GM18502 (cell line): ENCODE measurements at regions not wholly inside any gene's neighbourhood (a gene's known extent, or its start where the extent isn't known, plus 50 kb on each side); places are given as distances from the start of the nearest gene placed in this dataset.

Source experiments
- ATAC-seq: cut with Tn5 transposase; IDR thresholded peaks from one replicate; pipeline ENCODE4 v1.9.1; 2021; ENCODE audit warnings: mild to moderate bottlenecking; ENCODE audit not compliant: unreplicated experiment, poor library complexity

DNA sequence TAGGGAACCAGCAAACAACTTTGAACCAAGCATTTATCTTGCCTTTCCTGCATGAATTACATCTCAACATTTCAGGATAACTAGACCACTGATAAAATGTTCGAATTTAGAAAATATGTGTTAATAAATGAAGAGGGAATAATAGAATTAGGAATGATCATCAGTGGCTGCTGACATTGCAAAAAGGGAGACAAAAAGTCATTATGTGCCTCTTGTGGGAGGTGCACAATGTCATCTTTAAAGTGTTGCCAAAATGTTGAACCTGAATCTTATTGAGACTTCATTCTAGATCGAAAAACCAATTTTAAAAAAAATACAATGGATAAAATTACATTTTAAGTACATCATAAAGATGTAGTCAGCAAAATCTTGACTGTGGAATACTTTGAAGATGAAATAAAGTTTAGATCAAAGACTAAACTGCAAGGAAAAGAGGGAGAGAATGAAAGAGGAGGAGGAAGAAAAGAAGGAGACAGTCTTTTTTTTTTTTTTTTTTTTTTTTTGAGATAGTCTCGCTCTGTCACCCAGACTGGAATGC, 299.3 kb downstream of the FBXW7 start:
- ATAC-seq = no peak

DNA sequence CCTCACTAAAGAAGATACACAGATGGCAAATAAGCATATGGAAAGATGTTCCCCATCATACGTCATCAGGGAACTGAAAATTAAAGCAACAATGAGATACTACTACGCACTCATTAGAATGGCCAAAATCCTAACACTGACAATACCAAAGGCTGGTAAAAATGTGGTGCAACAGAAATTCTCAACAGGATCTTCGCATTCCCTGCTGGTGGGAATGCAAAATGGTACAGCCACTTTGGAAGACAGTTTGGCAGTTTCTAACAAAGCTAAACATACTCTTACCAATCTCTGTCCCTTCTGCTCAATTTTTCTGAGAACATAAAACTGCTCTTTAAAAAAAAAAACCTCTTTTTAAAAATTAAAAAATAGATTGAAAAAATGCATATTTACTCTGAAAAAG, 300.2 kb downstream of the FBXW7 start:
- ATAC-seq = no peak

DNA sequence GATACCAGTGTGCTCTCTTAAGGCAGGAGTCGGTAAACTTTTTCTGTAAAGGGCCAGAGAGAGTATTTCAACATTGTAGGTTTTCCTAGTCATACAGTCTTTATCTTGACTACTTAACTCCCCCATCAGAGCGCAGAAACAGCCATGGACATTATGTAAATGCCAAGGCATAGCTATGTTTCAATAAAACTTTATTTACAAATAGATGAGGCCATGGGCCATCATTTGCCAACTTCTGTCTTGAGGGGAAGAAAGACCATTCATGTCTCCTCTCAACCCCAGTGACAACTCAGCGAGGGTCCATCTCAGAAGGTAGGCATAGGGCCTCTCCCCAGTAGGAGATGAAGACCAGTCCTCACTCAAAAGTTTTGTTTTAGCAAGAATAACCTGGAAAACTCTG, 301.3 kb downstream of the FBXW7 start:
- ATAC-seq = no peak

DNA sequence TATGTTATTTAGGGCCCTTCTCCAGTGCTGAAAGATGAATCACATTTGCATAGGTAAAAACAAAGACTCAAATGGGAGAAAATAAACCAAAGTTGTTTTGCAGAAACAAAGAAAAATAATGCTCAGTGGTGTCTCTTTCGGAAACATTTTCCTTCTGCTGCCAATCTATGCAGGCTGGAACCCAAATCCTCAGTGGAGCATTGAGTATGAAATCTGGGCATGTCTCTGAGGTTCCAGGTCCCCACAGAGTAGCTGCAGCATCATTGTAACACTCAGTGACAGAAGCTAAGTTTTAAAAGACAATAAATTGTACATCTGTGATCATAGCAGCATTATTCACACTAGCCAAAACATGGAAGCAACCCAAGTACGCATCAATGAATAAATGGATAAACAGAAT, 303.6 kb downstream of the FBXW7 start:
- ATAC-seq = no peak

DNA sequence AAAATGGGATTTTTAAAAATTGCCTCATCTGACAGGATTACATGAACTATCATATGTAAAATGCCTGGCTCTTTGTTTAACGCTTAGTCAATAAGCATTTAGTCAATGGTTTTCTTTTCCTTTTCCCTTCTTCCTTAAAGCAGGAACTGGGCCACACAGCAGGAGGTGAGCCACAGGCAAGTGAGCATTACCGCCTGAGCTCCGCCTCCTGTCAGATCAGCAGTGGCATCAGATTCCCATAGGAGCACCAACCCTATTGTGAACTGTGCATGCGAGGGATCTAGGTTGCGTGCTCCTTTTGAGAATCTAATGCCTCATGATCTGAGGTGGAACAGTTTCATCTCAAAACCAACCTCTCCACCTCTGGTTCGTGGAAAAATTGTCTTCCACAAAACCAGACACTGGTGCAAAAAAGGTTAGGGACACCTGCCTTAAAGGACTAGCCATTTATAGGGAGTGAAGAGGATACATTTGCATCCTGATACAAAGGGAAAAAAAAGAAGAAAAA, 306.1 kb downstream of the FBXW7 start:
- no peak for ATAC-seq

DNA sequence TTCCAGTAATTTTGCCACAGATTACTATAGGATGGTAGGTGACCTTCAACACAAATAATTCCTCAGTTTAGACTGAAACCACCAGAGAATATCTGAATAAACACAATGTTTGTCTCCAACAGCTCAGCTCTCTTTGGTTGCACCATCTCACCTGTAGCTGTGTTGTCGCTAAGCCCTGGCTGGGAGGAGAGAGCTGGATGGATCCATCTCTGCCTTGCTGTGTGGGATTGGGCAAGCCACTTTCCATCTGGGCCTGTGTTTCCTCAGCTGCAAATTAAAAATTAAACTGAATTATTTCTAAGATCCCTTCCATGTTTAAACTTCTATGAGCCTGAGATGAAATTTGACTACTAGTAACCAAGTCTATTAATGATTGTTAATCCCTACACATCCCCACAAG, 310.2 kb downstream of the FBXW7 start:
- ATAC-seq = no peak

DNA sequence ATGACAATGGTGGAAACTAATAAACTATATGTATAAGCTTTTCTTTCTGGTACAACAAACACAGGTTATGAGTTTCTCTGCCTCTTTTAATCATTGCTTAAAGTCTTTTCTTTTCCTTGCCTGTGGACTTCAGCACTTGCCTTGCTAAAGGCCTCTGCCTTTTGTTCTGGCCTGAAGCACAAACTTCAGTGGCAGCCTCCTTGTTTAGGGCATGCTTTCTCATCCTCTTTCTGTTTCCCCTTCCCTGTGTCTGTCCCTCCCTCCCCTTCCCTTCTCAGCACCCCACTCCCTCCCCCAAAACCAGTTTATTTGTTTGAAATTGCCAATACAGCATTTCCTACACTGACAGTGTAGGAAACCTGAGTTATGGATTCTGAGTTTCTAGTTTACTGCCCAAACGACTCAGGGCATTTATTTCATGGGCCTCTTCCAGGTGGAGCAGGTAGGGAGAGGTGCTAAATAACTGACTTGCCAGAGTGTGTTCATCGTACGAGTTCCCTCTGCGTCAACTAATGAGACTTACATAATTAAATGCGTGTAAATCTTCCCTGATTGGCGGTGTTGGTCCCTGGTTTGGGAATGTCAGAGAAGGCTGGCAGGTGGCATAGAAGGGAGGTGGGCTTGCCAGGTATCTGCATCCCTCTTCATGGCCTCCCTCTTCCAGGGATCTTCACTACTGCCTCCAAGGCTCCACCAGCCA, 311.0 kb downstream of the FBXW7 start:
- no peak for ATAC-seq

DNA sequence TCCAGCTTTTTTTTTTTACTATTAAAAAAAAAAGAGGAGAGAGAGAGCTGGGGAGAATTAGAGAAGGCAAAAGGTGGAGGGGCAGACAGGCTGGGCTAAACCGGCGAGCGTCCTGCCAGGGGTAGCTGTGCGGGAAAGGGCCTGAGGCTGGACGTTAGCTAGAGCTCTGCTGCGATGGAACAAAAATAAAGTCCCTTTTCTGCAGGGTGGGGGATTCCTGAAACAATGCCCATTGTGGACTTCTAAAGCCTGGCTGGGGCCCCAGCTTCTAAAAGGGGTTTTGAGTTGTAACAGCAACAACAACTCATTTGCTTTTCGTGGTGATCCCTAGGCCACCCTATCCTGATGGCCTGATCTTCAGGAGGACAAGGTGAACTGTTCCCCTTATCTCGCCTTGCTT, 311.7 kb downstream of the FBXW7 start:
- no peak for ATAC-seq

DNA sequence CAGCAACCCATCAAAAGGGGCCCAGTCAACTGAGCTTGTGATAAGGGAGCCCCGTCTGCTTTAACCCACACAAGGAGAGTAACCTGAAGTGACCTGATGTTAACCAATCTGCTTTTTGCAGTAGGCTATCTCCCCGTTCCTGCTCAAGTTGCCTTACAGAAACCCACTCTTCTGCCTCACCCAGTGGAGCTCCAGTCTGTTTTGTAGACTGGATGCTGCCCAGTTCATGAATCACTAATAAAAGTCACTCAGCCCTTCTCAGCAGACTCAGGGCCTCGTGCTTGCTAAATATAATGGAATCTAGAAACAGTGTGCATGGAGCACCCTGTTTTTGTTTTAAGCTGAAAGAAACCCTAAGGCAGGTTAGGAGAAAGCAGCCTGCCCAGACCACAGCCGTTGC, 312.3 kb downstream of the FBXW7 start:
- ATAC-seq = no peak

DNA sequence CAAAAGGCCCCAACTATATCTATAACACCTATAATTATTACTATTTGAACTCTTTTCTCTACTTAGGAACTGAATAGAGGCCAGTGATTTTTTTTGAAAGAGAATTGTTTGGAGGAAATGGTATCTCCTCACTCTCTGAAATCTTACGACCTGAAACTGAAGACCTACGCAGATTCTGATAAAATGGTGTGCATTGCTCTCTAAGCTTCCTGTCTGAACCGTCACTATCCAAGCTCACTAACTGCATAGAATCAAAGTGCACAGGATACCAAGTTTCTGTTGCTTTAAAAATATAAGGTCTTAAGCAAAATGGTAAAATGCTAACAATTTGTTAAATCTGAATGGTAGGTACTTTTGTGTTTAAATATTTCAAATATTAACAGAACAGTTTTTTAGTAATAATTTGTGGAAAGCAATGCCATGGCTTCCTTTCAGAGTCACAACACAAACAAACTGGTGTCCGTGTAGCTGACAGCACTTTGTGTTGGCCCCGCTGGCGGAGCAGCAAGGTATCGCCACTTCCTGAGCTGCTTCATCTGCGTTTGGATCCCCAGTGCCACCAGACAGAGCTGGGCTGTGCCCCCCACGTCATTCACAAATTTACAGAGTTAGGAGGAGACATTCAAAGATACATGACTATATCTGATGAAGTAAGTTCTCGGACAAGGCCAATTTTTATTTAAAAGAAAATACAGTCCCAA, 313.9 kb downstream of the FBXW7 start:
- ATAC-seq = no peak

DNA sequence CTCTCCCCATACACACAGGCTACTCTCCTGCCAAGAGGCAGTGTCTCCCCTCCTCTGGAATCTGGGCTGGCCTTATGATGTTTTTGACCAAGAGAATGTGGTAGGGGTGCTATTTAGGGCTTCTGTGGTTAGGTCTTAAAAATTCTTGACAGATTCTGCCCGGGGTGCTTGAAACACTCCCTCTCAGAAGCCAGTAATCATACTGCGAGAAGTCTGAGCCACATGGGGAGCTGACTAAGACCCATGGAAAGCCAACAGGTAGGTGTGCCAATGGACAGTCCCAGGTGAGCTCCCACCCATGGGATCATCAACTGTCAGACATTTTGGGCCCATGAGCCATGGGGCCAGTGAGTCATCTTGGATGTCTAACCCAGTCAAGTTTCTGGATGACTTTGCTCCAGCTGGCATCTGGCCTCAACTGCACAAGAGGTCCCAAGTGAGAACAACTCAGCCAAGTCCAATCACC, 315.7 kb downstream of the FBXW7 start:
- peak; percentile 70 for ATAC-seq

DNA sequence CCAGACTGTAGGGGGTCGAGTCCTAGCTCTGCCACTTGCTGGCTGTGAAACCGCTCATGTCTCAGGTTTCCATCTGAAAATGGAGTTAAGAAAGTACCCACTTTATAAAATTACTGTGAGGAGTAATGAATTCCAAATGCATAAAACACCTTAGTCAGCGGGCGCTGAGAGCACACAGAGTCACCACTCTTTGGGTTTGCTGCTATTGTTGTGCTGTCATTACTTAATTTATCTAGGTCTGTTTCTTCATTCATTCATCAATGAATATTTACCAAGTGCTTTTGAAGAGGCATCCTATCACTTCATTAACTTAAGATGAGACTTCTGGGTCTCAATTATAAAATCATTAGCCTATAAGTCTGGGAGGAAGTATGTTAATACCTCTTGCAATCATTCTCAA, 317.3 kb downstream of the FBXW7 start:
- ATAC-seq = no peak

DNA sequence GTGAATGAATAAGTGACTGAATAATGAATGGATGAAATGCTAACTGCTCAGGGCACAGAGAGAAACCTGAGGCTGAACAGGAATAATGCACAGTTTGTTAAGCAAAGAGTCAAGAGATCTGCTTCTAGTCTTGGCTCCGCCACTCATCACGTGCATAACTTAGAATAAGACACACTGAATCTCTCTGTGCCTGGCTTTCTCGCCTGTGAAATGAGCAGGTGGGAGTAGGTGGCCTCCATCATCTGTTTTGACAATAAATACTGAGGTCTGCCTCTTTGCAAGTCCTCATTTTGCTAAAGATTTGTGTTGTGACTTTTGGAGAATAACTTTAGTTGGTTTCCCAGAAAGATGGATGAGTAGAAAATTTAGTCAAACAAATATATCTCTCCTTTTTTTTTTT, 318.0 kb downstream of the FBXW7 start:
- no peak for ATAC-seq

DNA sequence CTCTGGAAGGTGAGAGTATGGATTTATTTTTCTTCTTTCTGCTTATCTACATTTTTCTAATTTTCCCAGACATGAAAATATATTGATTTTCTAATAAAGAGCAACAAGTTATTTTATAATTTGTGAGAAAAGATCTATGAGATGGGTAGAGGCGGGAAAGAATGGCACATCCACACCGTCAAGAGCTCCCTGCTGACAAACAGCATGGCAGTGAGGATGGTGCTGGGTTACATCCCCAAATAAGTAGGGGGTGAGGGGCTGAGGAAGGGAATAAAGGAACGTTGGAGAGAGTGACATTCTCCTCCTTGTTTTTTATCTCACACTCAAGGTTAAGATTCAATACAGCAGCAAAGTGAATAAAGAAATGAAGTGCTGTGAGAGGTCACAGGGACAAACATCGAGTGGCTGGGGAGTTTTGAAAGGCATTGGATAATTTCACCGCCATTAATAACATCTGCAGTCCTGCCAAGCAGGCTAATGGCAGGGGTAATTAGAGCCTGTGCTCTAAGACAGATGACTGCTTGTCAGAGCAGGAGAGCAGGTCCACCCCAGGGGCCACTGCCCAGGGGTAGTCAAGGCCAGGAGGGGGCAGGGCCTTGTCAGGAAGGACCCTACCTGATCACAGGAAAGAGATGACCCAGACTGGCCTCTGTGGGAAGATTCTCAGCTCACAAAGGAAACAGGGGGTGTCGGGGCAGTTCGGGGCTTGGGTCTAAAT, 323.8 kb downstream of the FBXW7 start:
- ATAC-seq = no peak

DNA sequence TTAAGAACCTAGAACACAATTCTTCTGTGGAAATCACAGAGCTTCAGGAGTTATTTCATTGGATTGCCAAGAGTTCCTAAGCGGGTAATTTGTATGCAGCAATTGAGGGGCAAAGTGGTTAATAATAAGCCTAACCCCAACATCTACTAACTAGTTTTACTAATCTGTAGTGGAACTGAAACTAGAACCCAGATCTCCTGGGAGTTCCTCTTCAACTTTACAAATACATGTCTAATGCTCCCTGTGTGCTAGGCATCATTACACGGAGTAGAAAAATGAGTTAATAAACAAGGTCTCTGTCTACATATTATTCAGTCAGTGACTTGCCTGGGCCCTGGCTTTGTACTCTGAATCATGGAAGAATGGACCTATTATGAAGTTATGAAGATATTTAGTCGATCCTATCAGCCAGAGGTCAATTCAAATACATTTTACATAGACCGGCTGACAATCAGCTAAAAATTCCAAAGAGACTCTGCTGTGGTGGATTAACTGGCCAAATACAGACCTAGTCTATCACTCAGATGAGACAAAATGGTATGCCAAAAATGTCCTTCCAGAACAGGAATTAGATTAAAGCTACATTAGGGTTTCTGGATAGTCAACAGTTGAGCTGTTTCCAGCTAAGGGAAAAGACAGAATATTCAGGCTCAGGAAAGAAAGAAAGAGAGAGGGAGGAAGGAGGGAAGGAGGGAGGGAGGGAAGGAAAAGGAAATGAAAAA, 326.0 kb downstream of the FBXW7 start:
- no peak for ATAC-seq

DNA sequence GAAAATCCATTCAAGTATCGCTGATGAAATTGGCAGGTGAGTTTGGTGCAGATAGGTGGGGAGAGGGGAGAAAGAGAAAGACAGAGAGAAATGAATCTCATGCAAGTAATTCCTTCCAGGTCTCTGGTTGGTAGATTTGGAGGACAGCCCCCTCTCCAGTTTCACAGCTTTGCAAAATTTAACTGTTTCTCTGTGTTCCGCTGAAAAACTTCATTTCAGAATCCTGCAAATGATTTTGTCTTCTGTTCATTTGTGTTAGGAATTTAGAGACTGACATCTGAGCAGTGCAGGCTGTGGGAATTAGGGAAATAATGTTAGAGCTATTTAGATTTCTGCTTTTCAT, 328.5 kb downstream of the FBXW7 start:
- ATAC-seq = no peak

DNA sequence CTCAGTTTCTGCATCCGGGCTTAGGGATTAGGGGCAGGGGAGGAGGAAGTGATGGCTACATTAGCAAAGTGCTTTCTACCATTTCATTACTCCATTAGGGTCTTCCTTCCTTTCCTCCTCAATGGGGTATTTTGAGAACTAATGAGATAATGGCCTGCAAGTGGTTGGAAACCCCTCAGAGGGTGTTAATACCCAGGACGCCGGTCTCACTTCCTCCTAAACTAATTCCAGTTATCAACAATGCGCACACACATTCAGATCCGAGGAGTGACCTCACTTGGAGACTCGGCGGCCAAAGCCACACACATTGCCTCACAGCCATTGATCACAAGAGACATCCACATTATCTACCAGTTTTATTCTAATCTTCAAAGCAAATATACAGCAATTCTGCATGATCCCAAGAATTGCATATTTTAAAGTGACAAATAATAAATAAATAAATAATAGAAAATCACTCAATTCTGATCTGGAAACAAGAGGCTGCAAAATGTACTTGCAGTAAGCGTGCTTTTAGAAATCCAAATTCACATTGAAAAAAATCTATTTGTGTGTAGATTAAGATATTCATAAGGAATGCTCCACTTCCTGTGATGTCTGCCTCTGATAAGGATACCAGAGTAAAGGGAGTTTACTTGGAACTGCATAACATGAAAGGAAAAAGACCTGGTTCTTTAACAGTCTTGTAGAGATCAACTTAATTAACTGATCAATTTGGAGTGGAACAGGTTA, 329.1 kb downstream of the FBXW7 start:
- no peak for ATAC-seq

DNA sequence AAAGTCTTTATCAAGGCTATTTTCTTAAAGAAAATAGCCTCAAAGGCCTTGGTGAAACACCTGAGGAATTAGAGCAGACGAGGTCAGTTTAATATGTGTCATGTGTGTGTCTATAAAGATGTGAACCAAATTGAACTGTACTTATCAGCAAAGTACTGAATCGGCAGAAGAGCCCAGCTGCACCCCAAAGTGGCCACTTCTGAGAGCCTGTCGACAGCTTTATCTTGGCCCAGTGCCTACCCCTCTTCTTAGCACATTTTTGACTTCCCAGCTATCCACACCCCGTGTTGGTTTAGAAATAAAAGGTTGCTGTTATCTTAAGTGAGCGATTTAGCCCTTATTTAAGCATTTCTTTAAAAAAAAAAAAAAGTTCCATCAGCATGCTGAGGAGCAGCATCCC, 329.7 kb downstream of the FBXW7 start:
- ATAC-seq = no peak

DNA sequence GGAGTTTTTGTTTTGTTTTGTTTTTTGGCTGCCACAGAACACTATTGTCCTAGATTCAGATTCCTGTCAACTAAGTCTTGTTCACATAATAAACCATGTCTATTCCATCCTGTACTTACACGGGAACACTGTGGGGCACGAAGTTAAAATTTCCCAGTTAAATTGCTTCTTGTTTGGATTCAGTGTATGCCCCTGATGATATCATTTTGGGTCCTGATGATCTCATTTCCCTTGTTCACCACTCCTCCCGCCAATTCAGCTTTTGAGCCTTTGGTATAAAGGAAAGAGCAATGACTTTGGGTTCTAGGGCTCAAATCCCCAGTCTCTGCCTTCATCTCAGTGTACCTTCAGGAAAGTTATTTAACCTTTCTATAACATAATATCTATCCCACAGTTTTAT, 333.5 kb downstream of the FBXW7 start:
- no peak for ATAC-seq
